K562 (cell line): ENCODE measurements at regions not wholly inside any gene's neighbourhood (a gene's known extent, or its start where the extent isn't known, plus 50 kb on each side); places are given as distances from the start of the nearest gene placed in this dataset.

Source experiments
- ATAC-seq: fragments of 200-7000 bp; cut with Tn5 transposase; 3 replicates; pipeline ENCODE4 v1.9.1; 2020; ENCODE audit warnings: moderate library complexity
- BruUV-seq: library from RNA; stranded (reverse); fragments of 400-500 nt; replicated peaks from 2 replicates; lab custom pipeline; 2021; lab: Mats Ljungman, UMichigan
- CTCF ChIA-PET: fragments of 300-600 bp; formaldehyde crosslinking; extraction: SDS; loops from one replicate; lab custom pipeline; 2021; ENCODE audit warnings: low intra/inter-chr PET ratio; lab: Yijun Ruan, JAX
- POLR2A ChIA-PET: fragments of 300-600, 350-650 bp; sonication (Branson Sonifier 250); formaldehyde crosslinking; extraction: SDS; loops from one replicate; lab custom pipeline; 2021; ENCODE audit warnings: antibody characterized with exemption, inconsistent platforms; lab: Yijun Ruan, JAX
- DNase-seq, 4 experiments: peaks; one replicate each; pipeline versions ENCODE4 v3.0.0 to v3.0.0-alpha.2; 2011 to 2018; ENCODE audit warnings: low spot score in 3 of 4, mixed read lengths in 3 of 4; ENCODE audit errors: extremely low read depth in 1 of 4
- FAIRE-seq: peaks from 2 replicates; lab custom pipeline; 2011; peaks lifted over from hg19 to GRCh38; lab: Jason Lieb, UNC
- H2AFZ ChIP-seq: 2 replicates; pipeline ENCODE4 v1.6.0; 2011; ENCODE audit warnings: low read depth, low read length, control low read depth, inconsistent platforms
- H3K27ac ChIP-seq: fragments of 200-600 bp; 3 replicates; pipeline ENCODE4 v1.8.0; 2011; ENCODE audit warnings: low read depth, mild to moderate bottlenecking, control low read depth, inconsistent platforms, low read length, moderate library complexity, mixed read lengths; ENCODE audit errors: extremely low read depth
- H3K27me3 ChIP-seq, 2 experiments: fragments of 300-600 bp in 1 of 2; 2 replicates in 1 of 2; 3 replicates in 1 of 2; pipeline versions ENCODE4 v1.6.0 to v1.8.0; 2011; ENCODE audit warnings: inconsistent platforms in 2 of 2, low read length in 2 of 2, mild to moderate bottlenecking in 1 of 2, mixed read lengths in 1 of 2, moderate library complexity in 1 of 2; ENCODE audit not compliant: control insufficient read depth in 2 of 2, insufficient read depth in 2 of 2
- H3K36me3 ChIP-seq: fragments of 300-600 bp; 3 replicates; pipeline ENCODE4 v1.8.0; 2011; ENCODE audit warnings: mild to moderate bottlenecking, low read length, inconsistent platforms; ENCODE audit not compliant: control insufficient read depth, insufficient read depth
- H3K4me1 ChIP-seq, 2 experiments: fragments of 200-600 bp in 1 of 2; replicated peaks in 1 of 2; 2 replicates in 1 of 2; 3 replicates in 1 of 2; pipeline versions ENCODE4 v1.5.1 to v1.8.0; 2011; ENCODE audit warnings: inconsistent platforms in 2 of 2, low read length in 2 of 2, mild to moderate bottlenecking in 1 of 2, mixed read lengths in 1 of 2, moderate library complexity in 1 of 2; ENCODE audit not compliant: control insufficient read depth in 2 of 2, insufficient read depth in 2 of 2
- H3K4me2 ChIP-seq: 2 replicates; pipeline ENCODE4 v1.6.1; 2011; ENCODE audit warnings: low read length, control low read depth, inconsistent platforms, mixed read lengths; ENCODE audit not compliant: insufficient read depth
- H3K4me3 ChIP-seq: fragments of 200-600 bp; sonication (generic), shearing (Covaris generic); 2 replicates; pipeline ENCODE4 v1.5.1; 2016; ENCODE audit warnings: control low read depth, inconsistent platforms
- H3K79me2 ChIP-seq: fragments of 200-600 bp; 3 replicates; pipeline ENCODE4 v1.8.0; 2011; ENCODE audit warnings: low read length, inconsistent platforms; ENCODE audit not compliant: control insufficient read depth, insufficient read depth
- H3K9ac ChIP-seq, 2 experiments: 2 replicates each; pipeline versions ENCODE4 v1.6.0 to v1.6.1; 2011; ENCODE audit warnings: low read depth in 2 of 2, low read length in 2 of 2, control low read depth in 1 of 2, inconsistent platforms in 1 of 2, mild to moderate bottlenecking in 1 of 2, mixed read lengths in 1 of 2; ENCODE audit not compliant: insufficient read depth in 1 of 2
- H3K9me1 ChIP-seq: one replicate; pipeline ENCODE4 v1.6.0; 2011; ENCODE audit warnings: inconsistent platforms, mild to moderate bottlenecking, low read length, moderate library complexity; ENCODE audit not compliant: control insufficient read depth, insufficient read depth
- H3K9me3 ChIP-seq: replicated peaks from 2 replicates; pipeline ENCODE4 v1.5.1; 2011; ENCODE audit warnings: low read depth, low read length, inconsistent platforms; ENCODE audit not compliant: control insufficient read depth, insufficient read depth
- H4K20me1 ChIP-seq: replicated peaks from 2 replicates; pipeline ENCODE4 v1.6.1; 2011; ENCODE audit warnings: low read length, inconsistent platforms, mixed read lengths; ENCODE audit not compliant: control insufficient read depth, insufficient read depth
- BHLHE40 ChIP-seq: IDR thresholded peaks from 2 replicates; pipeline ENCODE4 v1.6.1; 2011; ENCODE audit warnings: low read length, improper control_type of control experiment
- GMEB1 ChIP-seq: fragments of 250-450 bp; sonication (Bioruptor Pico); IDR thresholded peaks from 2 replicates; pipeline ENCODE4 v1.4.0; 2020; ENCODE audit warnings: mild to moderate bottlenecking
- ID3 ChIP-seq, 2 experiments: fragments of 250-450 bp in 1 of 2; fragments of 450-650 bp in 1 of 2; sonication (Bioruptor Pico) in 1 of 2; IDR thresholded peaks; 2 replicates each; pipeline versions ENCODE4 v1.6.1 to v1.8.0; 2016 to 2021; ENCODE audit warnings: mild to moderate bottlenecking in 2 of 2, moderate library complexity in 2 of 2, missing compliant biosample characterization in 1 of 2, missing genetic modification characterization in 1 of 2
- MEF2A ChIP-seq: IDR thresholded peaks from 2 replicates; pipeline ENCODE4 v1.6.1; 2011; ENCODE audit warnings: low read depth, mild to moderate bottlenecking, low read length, moderate library complexity; ENCODE audit not compliant: control insufficient read depth
- MTA2 ChIP-seq: fragments of 450-650 bp; IDR thresholded peaks from 2 replicates; pipeline ENCODE4 v1.6.1; 2016; ENCODE audit warnings: low read depth
- SMAD2 ChIP-seq: fragments of 150-350 bp; IDR thresholded peaks from 2 replicates; pipeline ENCODE4 v1.6.1; 2014; ENCODE audit warnings: low read depth, mild to moderate bottlenecking, low read length
- SMARCA5 ChIP-seq: fragments of 450-650 bp; IDR thresholded peaks from 2 replicates; pipeline ENCODE4 v1.6.1; 2016
- SOX6 ChIP-seq: fragments of 450-650 bp; IDR thresholded peaks from 2 replicates; pipeline ENCODE4 v1.6.1; 2014; ENCODE audit warnings: mild to moderate bottlenecking
- ZBTB43 ChIP-seq: sonication (generic); formaldehyde crosslinking; IDR thresholded peaks from 2 replicates; pipeline ENCODE4 v1.8.0; 2023; ENCODE audit warnings: mild to moderate bottlenecking, missing genetic modification reagents
- ZBTB9 ChIP-seq: fragments of 450-650 bp; formaldehyde crosslinking; IDR thresholded peaks from 2 replicates; pipeline ENCODE4 v1.4.0; 2020; ENCODE audit warnings: mild to moderate bottlenecking, moderate library complexity
- ZC3H4 ChIP-seq: sonication (generic); formaldehyde crosslinking; IDR thresholded peaks from 2 replicates; pipeline ENCODE4 v1.9.0; 2021; ENCODE audit warnings: missing genetic modification reagents, borderline replicate concordance
- ZNF280A ChIP-seq: fragments of 450-650 bp; IDR thresholded peaks from 2 replicates; pipeline ENCODE4 v1.6.1; 2018; ENCODE audit warnings: mild to moderate bottlenecking, low read depth; ENCODE audit not compliant: partially characterized antibody
- ZNF77 ChIP-seq: fragments of 250-450 bp; sonication (Bioruptor Pico); IDR thresholded peaks from 2 replicates; pipeline ENCODE4 v1.5.0; 2020
- WGBS: fragments of 100-300 bp; shearing (Covaris generic); methylation state at CpG from one replicate; pipeline ENCODE4 v1.1.6; 2016; ENCODE audit warnings: low coverage, mixed read lengths; ENCODE audit not compliant: insufficient coverage; ENCODE audit errors: missing lambda C conversion rate; 5-methylcytosine and 5-hydroxymethylcytosine counted together
- in situ Hi-C: fragments of 300-500 bp; cut with MboI; formaldehyde crosslinking; loops from 4 replicates; pipeline ENCODE4 v1.15.0; 2018; ENCODE audit warnings: inconsistent platforms, mixed read lengths
- intact Hi-C: fragments of 100-400 bp; cut with micrococcal nuclease; formaldehyde crosslinking; loops from 2 replicates; pipeline ENCODE4 v1.14.2; 2022

- no peak for TF ChIP-seq GMEB1 (CRISPR knock-in tag)
- TF ChIP-seq ZNF280A = no peak
These were observed 63.0 kb upstream of the SP4 start (continued) for GRCh38 chr7:21364801-21365271.

GRCh38 chr7:21365866-21366624, 61.8 kb upstream of the SP4 start:
- ATAC-seq (no peak), FAIRE-seq (no peak), DNase-seq (no peak)
- Histone ChIP-seq H3K4me3 (no peak overlapping the region), H2AFZ (no peak overlapping the region), H3K9me3 (no peaks in the 10 kb centered on the region), H3K27ac (no peak overlapping the region), H3K9ac (no peak overlapping the region), H3K4me2 (no peak overlapping the region), H4K20me1 (no peaks in the 10 kb centered on the region), H3K79me2 (no peaks in the 10 kb centered on the region), H3K9me1 (no peaks in the 10 kb centered on the region), H3K4me1 (peaks cover 0 to 5% of the 10 kb centered on the region in 2 experiments; a peak in 2 of 5 replicates), H3K27me3 (no peaks in the 10 kb centered on the region), H3K36me3 (no peaks in the 10 kb centered on the region)
- intact Hi-C loops = no loop called here
- WGBS = 13% methylated on average over 6 of the region's 6 CpGs
- in situ Hi-C loops = no loop called here
- POLR2A ChIA-PET = no interaction called here
- BruUV-seq = no TSS peak
- CTCF ChIA-PET = no interaction called here
- no peak for TF ChIP-seq ZBTB43 (CRISPR knock-in tag)
- TF ChIP-seq SMARCA5 = no peak
- TF ChIP-seq ID3 (CRISPR knock-in tag; IDR thresholded peaks at IDR 0.05) = no peak
- no peak for TF ChIP-seq ID3 (tag; IDR thresholded peaks at IDR 0.05)
- no peak for TF ChIP-seq BHLHE40
- no peak for TF ChIP-seq ZBTB9
- no peak for TF ChIP-seq MEF2A
- no peak for TF ChIP-seq ZNF77 (CRISPR knock-in tag)
- peak; percentile 22; the same call in 1 of the 2 replicates for TF ChIP-seq MTA2
- TF ChIP-seq SOX6 = peak; percentile 64; the same call in 1 of the 2 replicates
- no peak for TF ChIP-seq ZC3H4 (CRISPR knock-in tag)
- no peak for TF ChIP-seq SMAD2
